Panc1 (cell line): ENCODE measurements at regions not wholly inside any gene's neighbourhood (a gene's known extent, or its start where the extent isn't known, plus 50 kb on each side); places are given as distances from the start of the nearest gene placed in this dataset.

Experiments used
- ATAC-seq: fragments of 200-7000 bp; cut with Tn5 transposase; 2 replicates; pipeline ENCODE4 v1.9.1; 2020; ENCODE audit warnings: mild to moderate bottlenecking, moderate library complexity
- BruUV-seq: library from RNA; stranded (reverse); fragments of 400-500 nt; replicated peaks from 2 replicates; lab custom pipeline; 2021; lab: Mats Ljungman, UMichigan
- CTCF ChIA-PET: fragments of 300-600 bp; sonication (Branson Sonifier 250); formaldehyde crosslinking; loops from one replicate; lab custom pipeline; 2022; ENCODE audit warnings: antibody characterized with exemption; lab: Charles Lee
- POLR2A ChIA-PET: fragments of 300-600 bp; sonication (Branson Sonifier 250); formaldehyde crosslinking; loops from one replicate; lab custom pipeline; 2022; ENCODE audit warnings: antibody characterized with exemption; lab: Charles Lee
- DNase-seq: peaks from one replicate; pipeline ENCODE4 v3.0.0-alpha.2; 2010; ENCODE audit warnings: low read depth, low spot score
- H3K27ac ChIP-seq: 2 replicates; pipeline ENCODE4 v1.5.1; 2011; ENCODE audit warnings: mild to moderate bottlenecking, low read length, inconsistent platforms
- H3K27me3 ChIP-seq: fragments of 200-500 bp; sonication (Bioruptor generic); 2 replicates; pipeline ENCODE4 v1.6.0; 2014; ENCODE audit warnings: low read length, inconsistent platforms; ENCODE audit not compliant: control insufficient read depth, insufficient read depth
- H3K36me3 ChIP-seq: fragments of 200-500 bp; sonication (Bioruptor generic); 2 replicates; pipeline ENCODE4 v1.5.1; 2014; ENCODE audit warnings: inconsistent platforms, mild to moderate bottlenecking, low read length, moderate library complexity; ENCODE audit not compliant: control insufficient read depth, insufficient read depth
- H3K4me1 ChIP-seq: 2 replicates; pipeline ENCODE4 v1.5.1; 2011; ENCODE audit warnings: inconsistent platforms, mild to moderate bottlenecking, low read length, moderate library complexity; ENCODE audit not compliant: control insufficient read depth, insufficient read depth
- H3K4me3 ChIP-seq, 2 experiments: 2 replicates each; pipeline ENCODE4 v1.5.1; 2011 to 2012; ENCODE audit warnings: low read depth in 2 of 2, low read length in 2 of 2, mild to moderate bottlenecking in 2 of 2, inconsistent platforms in 1 of 2, moderate library complexity in 1 of 2
- H3K9me3 ChIP-seq: fragments of 200-500 bp; sonication (Bioruptor generic); 2 replicates; pipeline ENCODE4 v1.5.1; 2014; ENCODE audit warnings: low read depth, mild to moderate bottlenecking, inconsistent platforms, low read length, moderate library complexity; ENCODE audit not compliant: control insufficient read depth, insufficient read depth
- CTCF ChIP-seq: fragments of 450-650 bp; IDR thresholded peaks from 2 replicates; pipeline ENCODE4 v1.5.1; 2017; ENCODE audit warnings: mild to moderate bottlenecking
- POLR2AphosphoS5 ChIP-seq: IDR thresholded peaks from 2 replicates; pipeline ENCODE4 v1.6.1; 2012; ENCODE audit warnings: mild to moderate bottlenecking, low read depth, low read length, moderate library complexity
- SIN3A ChIP-seq: IDR thresholded peaks from 2 replicates; pipeline ENCODE4 v1.6.1; 2012; ENCODE audit warnings: low read depth, mild to moderate bottlenecking, low read length, moderate library complexity, borderline replicate concordance; ENCODE audit not compliant: insufficient read depth
- TCF7L2 ChIP-seq: IDR thresholded peaks from 2 replicates; pipeline ENCODE4 v1.6.1; 2011; ENCODE audit warnings: mild to moderate bottlenecking, low read depth, low read length, inconsistent platforms
- in situ Hi-C: cut with HindIII; loops from 2 replicates; pipeline ENCODE4 v1.10.0; 2016; ENCODE audit warnings: low sequenced_read_pairs, low pct_unique_long_range_greater_than_20kb
- intact Hi-C: fragments of 100-400 bp; cut with micrococcal nuclease; formaldehyde crosslinking; loops from one replicate; pipeline ENCODE4 v1.10.0; 2022; ENCODE audit not compliant: unreplicated experiment
- TF ChIP-seq, protein P1 (sequence below), 2 experiments: IDR thresholded peaks; 2 replicates each; pipeline ENCODE4 v1.6.1; 2011 to 2012; ENCODE audit warnings: low read depth in 2 of 2, control low read depth in 1 of 2, low read length in 1 of 2, mild to moderate bottlenecking in 1 of 2, moderate library complexity in 1 of 2; ENCODE audit not compliant: insufficient read depth in 1 of 2

GRCh38 chr9:22580788-22581187, 134.2 kb downstream of the DMRTA1 start:
- CTCF ChIA-PET, result no interaction called here
- ATAC-seq (no peak), DNase-seq (no peak)
- no peaks in the 10 kb centered on the region for H3K9me3 ChIP-seq
- H3K27ac ChIP-seq, result no peak overlapping the region
- no TSS peak for BruUV-seq
- intact Hi-C loops, result no loop called here
- POLR2A ChIA-PET, result no interaction called here
- TF ChIP-seq, protein P1, sequence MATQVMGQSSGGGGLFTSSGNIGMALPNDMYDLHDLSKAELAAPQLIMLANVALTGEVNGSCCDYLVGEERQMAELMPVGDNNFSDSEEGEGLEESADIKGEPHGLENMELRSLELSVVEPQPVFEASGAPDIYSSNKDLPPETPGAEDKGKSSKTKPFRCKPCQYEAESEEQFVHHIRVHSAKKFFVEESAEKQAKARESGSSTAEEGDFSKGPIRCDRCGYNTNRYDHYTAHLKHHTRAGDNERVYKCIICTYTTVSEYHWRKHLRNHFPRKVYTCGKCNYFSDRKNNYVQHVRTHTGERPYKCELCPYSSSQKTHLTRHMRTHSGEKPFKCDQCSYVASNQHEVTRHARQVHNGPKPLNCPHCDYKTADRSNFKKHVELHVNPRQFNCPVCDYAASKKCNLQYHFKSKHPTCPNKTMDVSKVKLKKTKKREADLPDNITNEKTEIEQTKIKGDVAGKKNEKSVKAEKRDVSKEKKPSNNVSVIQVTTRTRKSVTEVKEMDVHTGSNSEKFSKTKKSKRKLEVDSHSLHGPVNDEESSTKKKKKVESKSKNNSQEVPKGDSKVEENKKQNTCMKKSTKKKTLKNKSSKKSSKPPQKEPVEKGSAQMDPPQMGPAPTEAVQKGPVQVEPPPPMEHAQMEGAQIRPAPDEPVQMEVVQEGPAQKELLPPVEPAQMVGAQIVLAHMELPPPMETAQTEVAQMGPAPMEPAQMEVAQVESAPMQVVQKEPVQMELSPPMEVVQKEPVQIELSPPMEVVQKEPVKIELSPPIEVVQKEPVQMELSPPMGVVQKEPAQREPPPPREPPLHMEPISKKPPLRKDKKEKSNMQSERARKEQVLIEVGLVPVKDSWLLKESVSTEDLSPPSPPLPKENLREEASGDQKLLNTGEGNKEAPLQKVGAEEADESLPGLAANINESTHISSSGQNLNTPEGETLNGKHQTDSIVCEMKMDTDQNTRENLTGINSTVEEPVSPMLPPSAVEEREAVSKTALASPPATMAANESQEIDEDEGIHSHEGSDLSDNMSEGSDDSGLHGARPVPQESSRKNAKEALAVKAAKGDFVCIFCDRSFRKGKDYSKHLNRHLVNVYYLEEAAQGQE (IDR thresholded peaks at IDR 0.05; ENCODE audit: insufficient read depth in 1 of 2, low read depth in 2 of 2, low read length in 1 of 2), result no peak
- TF ChIP-seq SIN3A, result no peak
- TF ChIP-seq POLR2AphosphoS5, result no peak
- TF ChIP-seq CTCF, result no peak
- TF ChIP-seq TCF7L2, result no peak
- H3K36me3 ChIP-seq, result no peaks in the 10 kb centered on the region; the same call in 1 of the 2 replicates
- no peak overlapping the region for H3K4me3 ChIP-seq
- H3K27me3 ChIP-seq, result no peaks in the 10 kb centered on the region
- in situ Hi-C loops, result no loop called here
- H3K4me1 ChIP-seq, result no peaks in the 10 kb centered on the region

- ChIA-PET CTCF (no interaction called here), POLR2A (no interaction called here)
- no peak for ATAC-seq
- Histone ChIP-seq H3K4me3 (no peak overlapping the region), H3K4me1 (no peaks in the 10 kb centered on the region), H3K9me3 (no peaks in the 10 kb centered on the region), H3K27me3 (no peaks in the 10 kb centered on the region), H3K27ac (no peak overlapping the region), H3K36me3 (no peaks in the 10 kb centered on the region; the same call in 1 of the 2 replicates)
- BruUV-seq, result no TSS peak
- intact Hi-C loops, result no loop called here
- DNase-seq, result no peak
- no peak for TF ChIP-seq CTCF
- TF ChIP-seq POLR2AphosphoS5, result no peak
- no peak for TF ChIP-seq SIN3A
- TF ChIP-seq, protein P1 (IDR thresholded peaks at IDR 0.05; ENCODE audit: insufficient read depth in 1 of 2, low read depth in 2 of 2, low read length in 1 of 2), result no peak
- TF ChIP-seq TCF7L2, result no peak
- in situ Hi-C loops, result no loop called here
Measured at GRCh38 chr9:22582221-22582620, 135.6 kb downstream of the DMRTA1 start.
